ENCODE measurements at regions not wholly inside any gene's neighbourhood (a gene's known extent, or its start where the extent isn't known, plus 50 kb on each side); places are given as distances from the start of the nearest gene placed in this dataset.

GRCh38 chr3:182713743-182714517 lies 79.4 kb upstream of the ATP11B start:
- H3K27me3 ChIP-seq (replicated peaks; ENCODE audit: insufficient read depth, low read depth, low read length, poor library complexity): no peaks in the 10 kb centered on the region
- peak; percentile 80 for DNase-seq (ENCODE audit: low spot score)
- no peaks in the 10 kb centered on the region for H3K36me3 ChIP-seq (ENCODE audit: insufficient read depth, low read length, poor library complexity, severe bottlenecking)
- H3K4me1 ChIP-seq (ENCODE audit: insufficient read depth, low read length, poor library complexity, severe bottlenecking): no peaks in the 10 kb centered on the region
- H3K4me3 ChIP-seq (ENCODE audit: low read depth, low read length, poor library complexity, severe bottlenecking): no peak overlapping the region
- H3K9me3 ChIP-seq (ENCODE audit: low read depth, low read length, poor library complexity, severe bottlenecking): no peaks in the 10 kb centered on the region
- intact Hi-C loops (cut with micrococcal nuclease; ENCODE audit: unreplicated experiment): loop anchor here (2.0 to 10.0 kb wide), 5 partner anchors 123 to 673 kb away; no protein-coding TSS in a partner anchor
- no peak overlapping the region for H3K27ac ChIP-seq (ENCODE audit: low read depth, low read length, poor library complexity, severe bottlenecking)
- no peak for TF ChIP-seq EZH2 (IDR thresholded peaks at IDR 0.05; ENCODE audit: borderline replicate concordance, low read depth, low read length, poor library complexity, severe bottlenecking)
- peak; percentile 64 for TF ChIP-seq CTCF (conservative IDR thresholded peaks at IDR 0.05; ENCODE audit: low read depth, low read length)
- POLR2A ChIA-PET (ENCODE audit: low non-redundant PET): interaction anchor here (0.5 kb wide), 1 partner anchor 79 kb away, joined by 3 read pairs; no protein-coding TSS in a partner anchor
- no TSS peak for BruUV-seq (replicated peaks)
- CTCF ChIA-PET: interaction anchor here (0.9 to 1.4 kb wide), 4 partner anchors 82 to 668 kb away, joined by 3 to 6 read pairs (median 4); no protein-coding TSS in a partner anchor

DNA sequence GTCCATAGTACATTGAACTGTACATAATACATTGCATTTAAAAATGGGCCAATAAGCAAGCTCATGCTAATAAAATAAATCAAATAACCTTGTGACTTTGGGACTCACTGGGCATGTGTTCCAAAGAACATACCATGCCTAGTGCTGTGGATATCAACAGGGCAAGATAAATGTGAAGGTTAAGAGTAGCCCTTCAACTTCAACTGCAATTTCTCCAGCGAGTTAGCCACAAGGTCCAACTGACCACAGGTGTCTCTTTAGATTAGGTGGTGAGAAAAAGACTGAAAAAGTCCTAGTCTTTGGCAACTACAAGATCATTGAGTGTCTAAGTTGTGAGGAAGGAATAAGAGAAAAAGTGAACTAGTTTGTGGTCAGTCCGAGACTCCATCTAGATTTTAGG lies 78.3 kb upstream of the ATP11B start:
- ChIA-PET CTCF (interaction anchor here (0.6 to 1.4 kb wide), 4 partner anchors 99 to 667 kb away, joined by 3 to 5 read pairs (median 4); no protein-coding TSS in a partner anchor), POLR2A (ENCODE audit: low non-redundant PET) (no interaction called here)
- BruUV-seq (replicated peaks): no TSS peak
- Histone ChIP-seq H3K36me3 (ENCODE audit: insufficient read depth, low read length, poor library complexity, severe bottlenecking) (no peaks in the 10 kb centered on the region), H3K27ac (ENCODE audit: low read depth, low read length, poor library complexity, severe bottlenecking) (no peak overlapping the region), H3K4me3 (ENCODE audit: low read depth, low read length, poor library complexity, severe bottlenecking) (no peak overlapping the region), H3K4me1 (ENCODE audit: insufficient read depth, low read length, poor library complexity, severe bottlenecking) (no peaks in the 10 kb centered on the region), H3K27me3 (replicated peaks; ENCODE audit: insufficient read depth, low read depth, low read length, poor library complexity) (no peaks in the 10 kb centered on the region), H3K9me3 (ENCODE audit: low read depth, low read length, poor library complexity, severe bottlenecking) (no peaks in the 10 kb centered on the region)
- TF ChIP-seq CTCF (conservative IDR thresholded peaks at IDR 0.05; ENCODE audit: low read depth, low read length) (no peak), EZH2 (IDR thresholded peaks at IDR 0.05; ENCODE audit: borderline replicate concordance, low read depth, low read length, poor library complexity, severe bottlenecking) (no peak)
- DNase-seq (ENCODE audit: low spot score): no peak
- intact Hi-C loops (cut with micrococcal nuclease; ENCODE audit: unreplicated experiment): loop anchor here (2.0 to 10.0 kb wide), 3 partner anchors 122 to 470 kb away; no protein-coding TSS in a partner anchor

GRCh38 chr3:182716114-182716688 lies 77.1 kb upstream of the ATP11B start:
- ChIA-PET CTCF (interaction anchor here (0.6 to 0.7 kb wide), 2 partner anchors 77 to 400 kb away, joined by 3 to 4 read pairs; no protein-coding TSS in a partner anchor), POLR2A (ENCODE audit: low non-redundant PET) (no interaction called here)
- Histone ChIP-seq H3K4me3 (ENCODE audit: low read depth, low read length, poor library complexity, severe bottlenecking) (no peak overlapping the region), H3K9me3 (ENCODE audit: low read depth, low read length, poor library complexity, severe bottlenecking) (no peaks in the 10 kb centered on the region), H3K27me3 (replicated peaks; ENCODE audit: insufficient read depth, low read depth, low read length, poor library complexity) (no peaks in the 10 kb centered on the region), H3K4me1 (ENCODE audit: insufficient read depth, low read length, poor library complexity, severe bottlenecking) (no peaks in the 10 kb centered on the region), H3K36me3 (ENCODE audit: insufficient read depth, low read length, poor library complexity, severe bottlenecking) (no peaks in the 10 kb centered on the region), H3K27ac (ENCODE audit: low read depth, low read length, poor library complexity, severe bottlenecking) (no peak overlapping the region)
- TF ChIP-seq EZH2 (IDR thresholded peaks at IDR 0.05; ENCODE audit: borderline replicate concordance, low read depth, low read length, poor library complexity, severe bottlenecking) (no peak), CTCF (conservative IDR thresholded peaks at IDR 0.05; ENCODE audit: low read depth, low read length) (no peak)
- intact Hi-C loops (cut with micrococcal nuclease; ENCODE audit: unreplicated experiment): loop anchor here (10.0 kb wide), 2 partner anchors 189 to 469 kb away; no protein-coding TSS in a partner anchor
- no TSS peak for BruUV-seq (replicated peaks)
- DNase-seq (ENCODE audit: low spot score): no peak
